GM13976 (cell line): ENCODE measurements at regions not wholly inside any gene's neighbourhood (a gene's known extent, or its start where the extent isn't known, plus 50 kb on each side); places are given as distances from the start of the nearest gene placed in this dataset.
"Not testable (repeated sequence)": the region's sequence is repeated elsewhere in the genome, so short reads cannot be mapped to it uniquely, and the experiment has no call there.

Experiments
- DNase-seq: peaks from one replicate; pipeline ENCODE4 v3.0.0; 2012; ENCODE audit warnings: low spot score
- CTCF ChIP-seq: IDR thresholded peaks from 2 replicates; pipeline ENCODE4 v1.5.1; 2012; ENCODE audit warnings: borderline replicate concordance, mild to moderate bottlenecking; ENCODE audit not compliant: insufficient read depth; ENCODE audit errors: extremely low read depth, missing control alignments, control extremely low read depth
- in situ Hi-C: fragments of 300-500 bp; cut with MboI; formaldehyde crosslinking; loops from one replicate; pipeline ENCODE4 v1.12.0; 2022; ENCODE audit warnings: low sequenced_read_pairs, mixed read lengths, inconsistent platforms; ENCODE audit not compliant: unreplicated experiment

GRCh38 chr10:2335626-2336025, 598.3 kb upstream of the ADARB2 start:
- no peak for DNase-seq
- no peak for TF ChIP-seq CTCF
- in situ Hi-C loops: no loop called here

- no peak for TF ChIP-seq CTCF
- DNase-seq: no peak
- in situ Hi-C loops: no loop called here
These were observed 597.2 kb upstream of the ADARB2 start for GRCh38 chr10:2334575-2334974.

GRCh38 chr10:2329082-2329481, 591.8 kb upstream of the ADARB2 start:
- TF ChIP-seq CTCF: no peak
- in situ Hi-C loops: no loop called here
- no peak for DNase-seq

GRCh38 chr10:2326411-2326810, 589.1 kb upstream of the ADARB2 start:
- in situ Hi-C loops: no loop called here
- no peak for TF ChIP-seq CTCF
- no peak for DNase-seq

- DNase-seq, in situ Hi-C loops: not testable (repeated sequence)
These were observed 577.7 kb upstream of the ADARB2 start for GRCh38 chr10:2315045-2315485.

- in situ Hi-C loops: no loop called here
- DNase-seq: no peak
- TF ChIP-seq CTCF: no peak
These were observed 568.8 kb upstream of the ADARB2 start for GRCh38 chr10:2306081-2306480.

- no peak for TF ChIP-seq CTCF
- DNase-seq: no peak
- in situ Hi-C loops: no loop called here
These were observed 565.8 kb upstream of the ADARB2 start for GRCh38 chr10:2303169-2303568.
